Activated T-cell treated with anti-CD3 and anti-CD28 coated beads, Interleukin-2, amount 50 U/mL, for 1 hour (primary cell): ENCODE measurements at regions not wholly inside any gene's neighbourhood (a gene's known extent, or its start where the extent isn't known, plus 50 kb on each side); places are given as distances from the start of the nearest gene placed in this dataset.

Experiments used
- DNase-seq: peaks from one replicate; pipeline ENCODE4 v3.0.0-alpha.2; 2020

GRCh38 chr7:11895337-11895736, 63.3 kb upstream of the THSD7A start:
- no peak for DNase-seq

- DNase-seq, result no peak
Observed at GRCh38 chr7:11896663-11897062, 64.7 kb upstream of the THSD7A start.

- no peak for DNase-seq
Observed at GRCh38 chr7:11899247-11899646, 67.2 kb upstream of the THSD7A start.

GRCh38 chr7:11910253-11910652, 78.3 kb upstream of the THSD7A start:
- no peak for DNase-seq

GRCh38 chr7:11911900-11912299, 79.9 kb upstream of the THSD7A start:
- no peak for DNase-seq

GRCh38 chr7:11914645-11915044, 82.6 kb upstream of the THSD7A start:
- DNase-seq, result no peak

GRCh38 chr7:11923376-11923930, 91.5 kb upstream of the THSD7A start:
- DNase-seq, result no peak

GRCh38 chr7:11931307-11931706, 99.3 kb upstream of the THSD7A start:
- DNase-seq, result no peak

- DNase-seq, result no peak
Observed at GRCh38 chr7:11934796-11935195, 102.8 kb upstream of the THSD7A start.

- DNase-seq, result no peak
Observed at GRCh38 chr7:11935905-11936304, 103.9 kb upstream of the THSD7A start.

GRCh38 chr7:11946794-11947193, 114.8 kb upstream of the THSD7A start:
- no peak for DNase-seq

- DNase-seq, result no peak
Observed at GRCh38 chr7:11950281-11950680, 118.3 kb upstream of the THSD7A start.

- no peak for DNase-seq
Observed at GRCh38 chr7:11950942-11951341, 118.9 kb upstream of the THSD7A start.

- no peak for DNase-seq
Observed at GRCh38 chr7:11951909-11952308, 119.9 kb upstream of the THSD7A start.

GRCh38 chr7:11952972-11953371, 121.0 kb upstream of the THSD7A start:
- no peak for DNase-seq

GRCh38 chr7:11956991-11957390, 125.0 kb upstream of the THSD7A start:
- DNase-seq, result no peak

- DNase-seq, result no peak
Observed at GRCh38 chr7:11957956-11958355, 126.0 kb upstream of the THSD7A start.

GRCh38 chr7:11959121-11959520, 127.1 kb upstream of the THSD7A start:
- no peak for DNase-seq

GRCh38 chr7:11960621-11961020, 128.6 kb upstream of the THSD7A start:
- DNase-seq, result no peak

- DNase-seq, result no peak
Observed at GRCh38 chr7:11969643-11970042, 137.6 kb upstream of the THSD7A start.

- no peak for DNase-seq
Observed at GRCh38 chr7:11970132-11970531, 138.1 kb upstream of the THSD7A start.

GRCh38 chr7:11985376-11985775, 153.4 kb upstream of the THSD7A start:
- DNase-seq, result no peak

GRCh38 chr7:11985971-11986370, 154.0 kb upstream of the THSD7A start:
- DNase-seq, result no peak

GRCh38 chr7:11988186-11988585, 156.2 kb upstream of the THSD7A start:
- no peak for DNase-seq

GRCh38 chr7:12002428-12002827, 170.4 kb upstream of the THSD7A start:
- no peak for DNase-seq

GRCh38 chr7:12004581-12004980, 172.6 kb upstream of the THSD7A start:
- no peak for DNase-seq
